GM18507 (cell line): ENCODE measurements at regions not wholly inside any gene's neighbourhood (a gene's known extent, or its start where the extent isn't known, plus 50 kb on each side); places are given as distances from the start of the nearest gene placed in this dataset.

Source experiments
- DNase-seq: peaks from one replicate; pipeline ENCODE4 v3.0.0; 2011; ENCODE audit warnings: low read depth; ENCODE audit not compliant: insufficient read length; ENCODE audit errors: extremely low spot score
- FAIRE-seq: peaks from 2 replicates; lab custom pipeline; 2011; peaks lifted over from hg19 to GRCh38; lab: Jason Lieb, UNC

GRCh38 chr12:116656306-116656705 is 81.6 kb downstream of the SPRING1 start:
- no peak for FAIRE-seq

GRCh38 chr12:116654226-116654743 is 83.6 kb downstream of the SPRING1 start:
- no peak for FAIRE-seq
- no peak for DNase-seq

More at GRCh38 chr12:116656306-116656705, 81.6 kb downstream of the SPRING1 start:
- DNase-seq, result no peak

- no peak for DNase-seq
- FAIRE-seq, result no peak
Observed at GRCh38 chr12:116651089-116651488, 86.8 kb downstream of the SPRING1 start.

- FAIRE-seq (no peak), DNase-seq (no peak)
Observed at GRCh38 chr12:116650585-116651087, 87.2 kb downstream of the SPRING1 start.

- FAIRE-seq, result no peak
Observed at GRCh38 chr12:116650062-116650461, 87.8 kb downstream of the SPRING1 start.

GRCh38 chr12:116647813-116648212 is 88.6 kb downstream of the MAP1LC3B2 start:
- no peak for DNase-seq
- no peak for FAIRE-seq

More at GRCh38 chr12:116650062-116650461, 87.8 kb downstream of the SPRING1 start:
- DNase-seq, result no peak

- FAIRE-seq (no peak), DNase-seq (no peak)
Observed at GRCh38 chr12:116646901-116647300, 87.7 kb downstream of the MAP1LC3B2 start.

- FAIRE-seq (no peak), DNase-seq (no peak)
Observed at GRCh38 chr12:116644806-116645205, 85.6 kb downstream of the MAP1LC3B2 start.

GRCh38 chr12:116642683-116643082 is 83.5 kb downstream of the MAP1LC3B2 start:
- FAIRE-seq (no peak), DNase-seq (no peak)

- DNase-seq (no peak), FAIRE-seq (no peak)
Observed at GRCh38 chr12:116642106-116642505, 82.9 kb downstream of the MAP1LC3B2 start.

- FAIRE-seq, result no peak
- no peak for DNase-seq
Observed at GRCh38 chr12:116640281-116640680, 81.1 kb downstream of the MAP1LC3B2 start.

- FAIRE-seq, result no peak
- no peak for DNase-seq
Observed at GRCh38 chr12:116639765-116640164, 80.6 kb downstream of the MAP1LC3B2 start.

- FAIRE-seq (no peak), DNase-seq (no peak)
Observed at GRCh38 chr12:116638376-116638775, 79.2 kb downstream of the MAP1LC3B2 start.

GRCh38 chr12:116637589-116638150 is 78.5 kb downstream of the MAP1LC3B2 start:
- DNase-seq, result no peak

GRCh38 chr12:116636608-116637519 is 77.7 kb downstream of the MAP1LC3B2 start:
- FAIRE-seq, result no peak

More at GRCh38 chr12:116637589-116638150, 78.5 kb downstream of the MAP1LC3B2 start:
- no peak for FAIRE-seq

GRCh38 chr12:116635487-116635886 is 76.3 kb downstream of the MAP1LC3B2 start:
- no peak for FAIRE-seq
- DNase-seq, result no peak

More at GRCh38 chr12:116636608-116637519, 77.7 kb downstream of the MAP1LC3B2 start:
- DNase-seq, result no peak

- no peak for DNase-seq
- no peak for FAIRE-seq
Observed at GRCh38 chr12:116633476-116633875, 74.3 kb downstream of the MAP1LC3B2 start.

- FAIRE-seq, result no peak
Observed at GRCh38 chr12:116631619-116632018, 72.4 kb downstream of the MAP1LC3B2 start.

GRCh38 chr12:116630762-116631161 is 71.6 kb downstream of the MAP1LC3B2 start:
- DNase-seq, result no peak

More at GRCh38 chr12:116631619-116632018, 72.4 kb downstream of the MAP1LC3B2 start:
- no peak for DNase-seq

GRCh38 chr12:116629480-116629879 is 70.3 kb downstream of the MAP1LC3B2 start:
- no peak for DNase-seq
- FAIRE-seq, result no peak

More at GRCh38 chr12:116630762-116631161, 71.6 kb downstream of the MAP1LC3B2 start:
- no peak for FAIRE-seq
